ENCODE measurements at regions not wholly inside any gene's neighbourhood (a gene's known extent, or its start where the extent isn't known, plus 50 kb on each side); places are given as distances from the start of the nearest gene placed in this dataset.

DNA sequence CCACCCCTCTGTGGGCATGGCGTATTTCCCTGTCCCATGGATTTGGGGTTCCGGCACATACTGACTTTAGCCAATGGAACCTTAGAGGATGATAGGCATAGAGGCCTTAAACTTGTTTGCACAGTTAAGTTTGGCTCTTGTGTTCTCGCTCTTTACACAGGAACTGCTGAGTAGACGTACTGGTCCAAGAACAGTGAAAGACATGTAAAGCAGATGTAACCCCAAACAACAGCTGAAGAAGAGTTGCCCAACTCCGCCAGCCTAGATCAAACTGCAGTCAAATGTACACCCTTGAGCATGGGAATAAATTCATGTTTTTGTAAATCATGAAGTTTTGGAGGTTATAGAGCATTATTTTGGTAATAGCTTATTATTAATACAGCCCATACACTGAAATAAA lies 260.0 kb upstream of the NREP start:
- TF ChIP-seq, protein P1, sequence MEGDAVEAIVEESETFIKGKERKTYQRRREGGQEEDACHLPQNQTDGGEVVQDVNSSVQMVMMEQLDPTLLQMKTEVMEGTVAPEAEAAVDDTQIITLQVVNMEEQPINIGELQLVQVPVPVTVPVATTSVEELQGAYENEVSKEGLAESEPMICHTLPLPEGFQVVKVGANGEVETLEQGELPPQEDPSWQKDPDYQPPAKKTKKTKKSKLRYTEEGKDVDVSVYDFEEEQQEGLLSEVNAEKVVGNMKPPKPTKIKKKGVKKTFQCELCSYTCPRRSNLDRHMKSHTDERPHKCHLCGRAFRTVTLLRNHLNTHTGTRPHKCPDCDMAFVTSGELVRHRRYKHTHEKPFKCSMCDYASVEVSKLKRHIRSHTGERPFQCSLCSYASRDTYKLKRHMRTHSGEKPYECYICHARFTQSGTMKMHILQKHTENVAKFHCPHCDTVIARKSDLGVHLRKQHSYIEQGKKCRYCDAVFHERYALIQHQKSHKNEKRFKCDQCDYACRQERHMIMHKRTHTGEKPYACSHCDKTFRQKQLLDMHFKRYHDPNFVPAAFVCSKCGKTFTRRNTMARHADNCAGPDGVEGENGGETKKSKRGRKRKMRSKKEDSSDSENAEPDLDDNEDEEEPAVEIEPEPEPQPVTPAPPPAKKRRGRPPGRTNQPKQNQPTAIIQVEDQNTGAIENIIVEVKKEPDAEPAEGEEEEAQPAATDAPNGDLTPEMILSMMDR (IDR thresholded peaks at IDR 0.05) = no peak
- TF ChIP-seq POLR2AphosphoS5 (IDR thresholded peaks at IDR 0.05; ENCODE audit: insufficient read depth in 1 of 2, low read depth in 1 of 2) (no peak), POLR2A (IDR thresholded peaks at IDR 0.05) (no peak)

Measured in vagina (tissue), 2 donors.